HG02938 (cell line): ENCODE measurements at regions not wholly inside any gene's neighbourhood (a gene's known extent, or its start where the extent isn't known, plus 50 kb on each side); places are given as distances from the start of the nearest gene placed in this dataset.
A peak's percentile ranks its signal among the peaks of the same experiment; 100 is the strongest.
"Not testable (repeated sequence)": the region's sequence is repeated elsewhere in the genome, so short reads cannot be mapped to it uniquely, and the experiment has no call there.

ENCODE experiments used
- ATAC-seq: cut with Tn5 transposase; IDR thresholded peaks from one replicate; pipeline ENCODE4 v1.9.1; 2021; ENCODE audit warnings: mild to moderate bottlenecking, moderate library complexity; ENCODE audit not compliant: unreplicated experiment

GRCh38 chr20:50438986-50439407 lies 71.2 kb upstream of the PTPN1 start:
- no peak for ATAC-seq

GRCh38 chr20:50439539-50440453 lies 70.4 kb upstream of the PTPN1 start:
- no peak for ATAC-seq

GRCh38 chr20:50442512-50442911 lies 67.7 kb upstream of the PTPN1 start:
- no peak for ATAC-seq

- no peak for ATAC-seq
Measured at GRCh38 chr20:50445354-50446151, 64.6 kb upstream of the PTPN1 start.

GRCh38 chr20:50446351-50447101 lies 63.7 kb upstream of the PTPN1 start:
- no peak for ATAC-seq

GRCh38 chr20:50447102-50447804 lies 62.9 kb upstream of the PTPN1 start:
- no peak for ATAC-seq

GRCh38 chr20:50447817-50448216 lies 62.4 kb upstream of the PTPN1 start:
- ATAC-seq = no peak

GRCh38 chr20:50448625-50449403 lies 61.4 kb upstream of the PTPN1 start:
- not testable (repeated sequence) for ATAC-seq

- peak; percentile 62 for ATAC-seq
Measured at GRCh38 chr20:50449738-50450492, 60.3 kb upstream of the PTPN1 start.

- no peak for ATAC-seq
Measured at GRCh38 chr20:50450493-50450826, 59.7 kb upstream of the PTPN1 start.

- ATAC-seq = no peak
Measured at GRCh38 chr20:50450881-50451752, 59.1 kb upstream of the PTPN1 start.

GRCh38 chr20:50451792-50452425 lies 58.3 kb upstream of the PTPN1 start:
- not testable (repeated sequence) for ATAC-seq

- ATAC-seq = no peak
Measured at GRCh38 chr20:50453533-50454244, 56.5 kb upstream of the PTPN1 start.

GRCh38 chr20:50455245-50455644 lies 54.9 kb upstream of the PTPN1 start:
- ATAC-seq = not testable (repeated sequence)

- ATAC-seq = no peak
Measured at GRCh38 chr20:50455656-50456451, 54.3 kb upstream of the PTPN1 start.
